Endothelial cell (in vitro differentiated cells): ENCODE measurements at regions not wholly inside any gene's neighbourhood (a gene's known extent, or its start where the extent isn't known, plus 50 kb on each side); places are given as distances from the start of the nearest gene placed in this dataset.
"Not testable (repeated sequence)": the region's sequence is repeated elsewhere in the genome, so short reads cannot be mapped to it uniquely, and the experiment has no call there.

Experiments used
- DNase-seq: peaks from one replicate; pipeline ENCODE4 v3.0.0; 2021; ENCODE audit warnings: low spot score
- H3K27ac Mint-ChIP-seq: one replicate; pipeline ENCODE4 v1.8.0; 2021; ENCODE audit warnings: mixed read lengths, inconsistent platforms; ENCODE audit not compliant: unreplicated experiment
- H3K27me3 Mint-ChIP-seq: one replicate; pipeline ENCODE4 v1.8.0; 2021; ENCODE audit warnings: mild to moderate bottlenecking, moderate library complexity, mixed read lengths, inconsistent platforms; ENCODE audit not compliant: unreplicated experiment
- H3K36me3 Mint-ChIP-seq: one replicate; pipeline ENCODE4 v1.8.0; 2021; ENCODE audit warnings: mild to moderate bottlenecking, low read depth, mixed read lengths, inconsistent platforms; ENCODE audit not compliant: unreplicated experiment
- H3K4me1 Mint-ChIP-seq: one replicate; pipeline ENCODE4 v1.8.0; 2021; ENCODE audit warnings: mild to moderate bottlenecking, mixed read lengths, inconsistent platforms; ENCODE audit not compliant: unreplicated experiment
- H3K4me3 Mint-ChIP-seq: one replicate; pipeline ENCODE4 v1.8.0; 2021; ENCODE audit warnings: mild to moderate bottlenecking, mixed read lengths, inconsistent platforms; ENCODE audit not compliant: unreplicated experiment
- H3K9me3 Mint-ChIP-seq: one replicate; pipeline ENCODE4 v1.8.0; 2021; ENCODE audit warnings: mixed read lengths, inconsistent platforms; ENCODE audit not compliant: unreplicated experiment
- TF ChIP-seq, protein P1 (sequence below): fragments of 200-600 bp; sonication (generic); IDR thresholded peaks from one replicate; pipeline ENCODE4 v1.5.0; 2021; ENCODE audit warnings: antibody characterized with exemption; ENCODE audit not compliant: unreplicated experiment

DNA sequence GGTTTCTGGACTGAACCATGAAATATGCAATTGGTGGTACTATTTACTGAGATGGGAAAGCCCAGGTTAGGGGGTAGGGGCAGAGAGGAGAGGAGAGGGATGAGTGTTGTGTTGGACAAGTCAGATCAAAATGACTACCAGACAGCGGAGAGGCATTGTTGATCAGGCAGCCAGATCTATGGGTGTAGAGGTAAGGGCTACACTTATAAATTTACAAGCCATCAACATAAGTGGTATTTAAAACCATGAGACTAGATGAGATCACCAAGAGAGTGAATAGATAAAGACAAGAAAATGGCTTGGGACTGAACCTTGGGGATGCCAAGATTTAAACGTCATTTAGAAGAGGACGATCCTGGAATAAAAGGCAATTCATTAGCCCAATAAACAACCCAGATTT is 123.4 kb downstream of the NXPE2 start:
- Mint-ChIP-seq H3K27ac (no peak overlapping the region), H3K4me1 (peaks cover 6% of the 10 kb centered on the region), H3K36me3 (no peaks in the 10 kb centered on the region), H3K27me3 (peaks cover 1% of the 10 kb centered on the region), H3K9me3 (no peaks in the 10 kb centered on the region), H3K4me3 (no peak overlapping the region)
- TF ChIP-seq, protein P1, sequence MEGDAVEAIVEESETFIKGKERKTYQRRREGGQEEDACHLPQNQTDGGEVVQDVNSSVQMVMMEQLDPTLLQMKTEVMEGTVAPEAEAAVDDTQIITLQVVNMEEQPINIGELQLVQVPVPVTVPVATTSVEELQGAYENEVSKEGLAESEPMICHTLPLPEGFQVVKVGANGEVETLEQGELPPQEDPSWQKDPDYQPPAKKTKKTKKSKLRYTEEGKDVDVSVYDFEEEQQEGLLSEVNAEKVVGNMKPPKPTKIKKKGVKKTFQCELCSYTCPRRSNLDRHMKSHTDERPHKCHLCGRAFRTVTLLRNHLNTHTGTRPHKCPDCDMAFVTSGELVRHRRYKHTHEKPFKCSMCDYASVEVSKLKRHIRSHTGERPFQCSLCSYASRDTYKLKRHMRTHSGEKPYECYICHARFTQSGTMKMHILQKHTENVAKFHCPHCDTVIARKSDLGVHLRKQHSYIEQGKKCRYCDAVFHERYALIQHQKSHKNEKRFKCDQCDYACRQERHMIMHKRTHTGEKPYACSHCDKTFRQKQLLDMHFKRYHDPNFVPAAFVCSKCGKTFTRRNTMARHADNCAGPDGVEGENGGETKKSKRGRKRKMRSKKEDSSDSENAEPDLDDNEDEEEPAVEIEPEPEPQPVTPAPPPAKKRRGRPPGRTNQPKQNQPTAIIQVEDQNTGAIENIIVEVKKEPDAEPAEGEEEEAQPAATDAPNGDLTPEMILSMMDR: no peak
- DNase-seq: no peak

DNA sequence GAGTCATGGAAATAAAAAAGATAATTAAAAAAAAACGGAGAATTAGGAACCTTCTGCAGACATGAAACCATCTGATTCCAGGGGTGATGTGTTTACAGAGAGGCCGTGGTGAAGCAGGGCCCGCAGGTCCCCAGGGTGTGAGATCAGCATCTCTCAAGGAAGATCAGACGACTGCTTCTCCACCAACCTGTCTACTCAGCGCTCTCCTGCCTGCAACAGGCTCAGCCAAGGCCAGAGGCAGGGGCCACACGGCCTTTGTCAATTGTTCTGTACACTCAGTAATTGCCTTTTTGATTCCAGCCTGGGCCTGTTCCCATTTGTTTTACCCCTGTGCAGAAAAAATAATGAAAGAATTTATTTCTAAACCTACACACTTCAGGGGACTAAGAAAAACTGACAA is 124.6 kb downstream of the NXPE2 start:
- TF ChIP-seq, protein P1: no peak
- no peak overlapping the region for H3K4me3 Mint-ChIP-seq
- DNase-seq: no peak
- H3K36me3 Mint-ChIP-seq: no peaks in the 10 kb centered on the region
- H3K9me3 Mint-ChIP-seq: no peaks in the 10 kb centered on the region
- H3K27ac Mint-ChIP-seq: no peak overlapping the region
- H3K4me1 Mint-ChIP-seq: peaks cover 6% of the 10 kb centered on the region
- peaks cover 1% of the 10 kb centered on the region for H3K27me3 Mint-ChIP-seq

DNA sequence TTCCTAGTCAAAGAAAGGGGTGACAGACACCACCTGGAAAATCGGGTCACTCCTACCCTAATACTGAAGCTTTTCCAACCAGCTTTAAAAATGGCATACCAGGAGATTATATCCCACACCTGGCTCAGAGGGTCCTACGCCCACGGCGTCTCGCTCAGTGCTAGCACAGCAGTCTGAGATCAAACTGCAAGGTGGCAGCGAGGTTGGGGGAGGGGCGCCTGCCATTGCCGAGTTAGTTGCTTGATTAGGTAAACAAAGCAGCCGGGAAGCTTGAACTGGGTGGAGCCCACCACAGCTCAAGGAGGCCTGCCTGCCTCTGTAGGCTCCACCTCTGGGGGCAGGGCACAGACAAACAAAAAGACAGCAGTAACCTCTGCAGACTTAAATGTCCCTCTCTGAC is 127.1 kb downstream of the NXPE2 start:
- not testable (repeated sequence) for H3K27me3 Mint-ChIP-seq, H3K27ac Mint-ChIP-seq, H3K4me3 Mint-ChIP-seq, H3K9me3 Mint-ChIP-seq, H3K36me3 Mint-ChIP-seq, DNase-seq, H3K4me1 Mint-ChIP-seq

DNA sequence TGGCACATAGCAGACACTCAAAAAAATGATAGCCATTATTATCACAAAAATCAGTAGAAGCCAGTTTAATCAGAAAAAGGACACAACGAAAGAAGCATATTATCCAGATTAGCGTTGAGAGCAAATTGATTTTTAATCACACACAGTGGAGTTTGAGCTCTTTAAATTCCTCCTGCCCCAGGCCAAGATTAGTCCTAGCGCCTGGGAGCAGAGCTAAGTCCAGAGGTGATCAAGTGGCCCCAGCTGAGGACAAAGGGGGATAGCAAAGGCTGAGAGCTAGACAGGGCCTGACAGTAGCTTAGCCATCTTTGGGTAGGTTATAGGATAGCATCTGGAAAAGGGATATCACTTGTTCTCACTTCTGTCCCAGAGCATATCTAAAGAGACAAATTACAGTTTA is 133.6 kb downstream of the NXPE2 start:
- TF ChIP-seq, protein P1: no peak
- no peak overlapping the region for H3K4me3 Mint-ChIP-seq
- peaks cover 3% of the 10 kb centered on the region for H3K4me1 Mint-ChIP-seq
- H3K27ac Mint-ChIP-seq: no peak overlapping the region
- no peaks in the 10 kb centered on the region for H3K9me3 Mint-ChIP-seq
- DNase-seq: no peak
- no peaks in the 10 kb centered on the region for H3K36me3 Mint-ChIP-seq
- H3K27me3 Mint-ChIP-seq: no peaks in the 10 kb centered on the region

DNA sequence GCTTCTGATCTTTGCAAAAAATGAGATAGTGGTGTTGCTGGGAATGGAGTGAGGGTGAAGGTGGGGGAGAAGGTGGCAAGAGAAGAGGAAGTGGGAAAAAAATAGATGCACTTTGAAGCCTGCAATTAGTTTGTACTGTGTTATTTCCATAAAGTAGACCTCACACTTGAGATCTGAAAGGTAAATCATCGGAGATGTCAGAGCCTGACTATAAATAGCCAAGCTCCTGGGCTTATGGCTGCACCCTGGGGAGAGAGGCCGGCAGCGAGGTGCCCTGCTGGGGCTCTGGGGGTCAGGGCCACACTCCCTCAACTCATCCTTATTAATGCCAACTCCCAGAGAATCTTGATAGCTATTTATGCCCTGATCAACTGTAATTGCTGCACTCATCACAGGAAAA is 134.4 kb downstream of the NXPE2 start:
- Mint-ChIP-seq H3K9me3 (no peaks in the 10 kb centered on the region), H3K4me1 (peaks cover 3% of the 10 kb centered on the region), H3K27me3 (no peaks in the 10 kb centered on the region), H3K36me3 (no peaks in the 10 kb centered on the region), H3K4me3 (no peak overlapping the region), H3K27ac (no peak overlapping the region)
- DNase-seq: no peak
- TF ChIP-seq, protein P1: no peak
